ENCODE measurements at regions not wholly inside any gene's neighbourhood (a gene's known extent, or its start where the extent isn't known, plus 50 kb on each side); places are given as distances from the start of the nearest gene placed in this dataset.

DNA sequence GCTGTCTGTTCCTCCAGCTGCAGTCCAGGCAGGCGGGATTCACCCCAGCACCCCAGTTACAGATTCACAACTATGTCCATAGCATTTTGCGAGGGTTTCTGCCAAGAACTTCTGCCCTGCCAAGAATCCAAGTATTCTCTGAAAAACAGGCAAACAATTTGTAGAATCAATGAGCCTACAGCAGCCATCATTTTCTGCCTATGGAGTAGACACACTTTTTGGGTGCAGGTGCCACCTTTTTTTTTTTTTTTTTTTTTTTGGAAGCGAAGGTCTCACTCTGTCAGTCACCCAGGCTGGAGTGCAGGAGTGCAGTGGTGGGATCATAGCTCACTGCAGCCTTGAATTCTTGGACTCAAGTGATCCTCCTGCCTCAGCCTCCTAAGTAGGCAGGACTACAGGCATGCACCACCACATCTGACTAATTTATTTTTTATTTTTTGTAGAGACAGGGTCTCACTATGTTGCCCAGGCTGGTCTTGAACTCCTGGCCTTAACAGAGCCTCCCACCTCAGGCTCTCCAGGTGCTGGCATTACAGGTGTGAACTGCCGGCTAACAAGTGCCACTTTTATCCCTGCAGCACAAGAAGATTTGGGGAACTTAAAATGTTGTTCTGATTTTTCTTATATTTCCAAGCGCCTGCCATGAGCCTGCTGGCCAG is 195.1 kb downstream of the SNX19 start:
- H3K36me3 ChIP-seq (ENCODE audit: control insufficient read depth, insufficient read depth, low read length), result no peaks in the 10 kb centered on the region
- ChIA-PET POLR2A (interaction anchor here (0.7 kb wide), 1 partner anchor 10 kb away, joined by 9 read pairs; no protein-coding TSS in a partner anchor), CTCF (no interaction called here)
- no peak overlapping the region for H3K27ac ChIP-seq (ENCODE audit: low read length)
- in situ Hi-C loops (cut with HindIII; ENCODE audit: low pct_unique_long_range_greater_than_20kb, low sequenced_read_pairs), result no loop called here
- intact Hi-C loops (cut with micrococcal nuclease; ENCODE audit: unreplicated experiment), result no loop called here
- no peaks in the 10 kb centered on the region for H3K27me3 ChIP-seq (ENCODE audit: control insufficient read depth, insufficient read depth, low read length)
- TF ChIP-seq TCF7L2 (IDR thresholded peaks at IDR 0.05; ENCODE audit: low read depth, low read length) (no peak), POLR2AphosphoS5 (IDR thresholded peaks at IDR 0.05; ENCODE audit: low read depth, low read length) (no peak), SIN3A (IDR thresholded peaks at IDR 0.05; ENCODE audit: borderline replicate concordance, insufficient read depth, low read depth, low read length) (no peak)
- TF ChIP-seq, protein P1, sequence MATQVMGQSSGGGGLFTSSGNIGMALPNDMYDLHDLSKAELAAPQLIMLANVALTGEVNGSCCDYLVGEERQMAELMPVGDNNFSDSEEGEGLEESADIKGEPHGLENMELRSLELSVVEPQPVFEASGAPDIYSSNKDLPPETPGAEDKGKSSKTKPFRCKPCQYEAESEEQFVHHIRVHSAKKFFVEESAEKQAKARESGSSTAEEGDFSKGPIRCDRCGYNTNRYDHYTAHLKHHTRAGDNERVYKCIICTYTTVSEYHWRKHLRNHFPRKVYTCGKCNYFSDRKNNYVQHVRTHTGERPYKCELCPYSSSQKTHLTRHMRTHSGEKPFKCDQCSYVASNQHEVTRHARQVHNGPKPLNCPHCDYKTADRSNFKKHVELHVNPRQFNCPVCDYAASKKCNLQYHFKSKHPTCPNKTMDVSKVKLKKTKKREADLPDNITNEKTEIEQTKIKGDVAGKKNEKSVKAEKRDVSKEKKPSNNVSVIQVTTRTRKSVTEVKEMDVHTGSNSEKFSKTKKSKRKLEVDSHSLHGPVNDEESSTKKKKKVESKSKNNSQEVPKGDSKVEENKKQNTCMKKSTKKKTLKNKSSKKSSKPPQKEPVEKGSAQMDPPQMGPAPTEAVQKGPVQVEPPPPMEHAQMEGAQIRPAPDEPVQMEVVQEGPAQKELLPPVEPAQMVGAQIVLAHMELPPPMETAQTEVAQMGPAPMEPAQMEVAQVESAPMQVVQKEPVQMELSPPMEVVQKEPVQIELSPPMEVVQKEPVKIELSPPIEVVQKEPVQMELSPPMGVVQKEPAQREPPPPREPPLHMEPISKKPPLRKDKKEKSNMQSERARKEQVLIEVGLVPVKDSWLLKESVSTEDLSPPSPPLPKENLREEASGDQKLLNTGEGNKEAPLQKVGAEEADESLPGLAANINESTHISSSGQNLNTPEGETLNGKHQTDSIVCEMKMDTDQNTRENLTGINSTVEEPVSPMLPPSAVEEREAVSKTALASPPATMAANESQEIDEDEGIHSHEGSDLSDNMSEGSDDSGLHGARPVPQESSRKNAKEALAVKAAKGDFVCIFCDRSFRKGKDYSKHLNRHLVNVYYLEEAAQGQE (IDR thresholded peaks at IDR 0.05; ENCODE audit: insufficient read depth in 1 of 2, low read depth in 2 of 2, low read length in 1 of 2), result no peak
- TF ChIP-seq, protein P2, sequence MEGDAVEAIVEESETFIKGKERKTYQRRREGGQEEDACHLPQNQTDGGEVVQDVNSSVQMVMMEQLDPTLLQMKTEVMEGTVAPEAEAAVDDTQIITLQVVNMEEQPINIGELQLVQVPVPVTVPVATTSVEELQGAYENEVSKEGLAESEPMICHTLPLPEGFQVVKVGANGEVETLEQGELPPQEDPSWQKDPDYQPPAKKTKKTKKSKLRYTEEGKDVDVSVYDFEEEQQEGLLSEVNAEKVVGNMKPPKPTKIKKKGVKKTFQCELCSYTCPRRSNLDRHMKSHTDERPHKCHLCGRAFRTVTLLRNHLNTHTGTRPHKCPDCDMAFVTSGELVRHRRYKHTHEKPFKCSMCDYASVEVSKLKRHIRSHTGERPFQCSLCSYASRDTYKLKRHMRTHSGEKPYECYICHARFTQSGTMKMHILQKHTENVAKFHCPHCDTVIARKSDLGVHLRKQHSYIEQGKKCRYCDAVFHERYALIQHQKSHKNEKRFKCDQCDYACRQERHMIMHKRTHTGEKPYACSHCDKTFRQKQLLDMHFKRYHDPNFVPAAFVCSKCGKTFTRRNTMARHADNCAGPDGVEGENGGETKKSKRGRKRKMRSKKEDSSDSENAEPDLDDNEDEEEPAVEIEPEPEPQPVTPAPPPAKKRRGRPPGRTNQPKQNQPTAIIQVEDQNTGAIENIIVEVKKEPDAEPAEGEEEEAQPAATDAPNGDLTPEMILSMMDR (IDR thresholded peaks at IDR 0.05), result no peak
- ATAC-seq (no peak), DNase-seq (ENCODE audit: low read depth, low spot score) (no peak)
- peaks cover 12% of the 10 kb centered on the region for H3K4me1 ChIP-seq (ENCODE audit: control insufficient read depth, insufficient read depth, low read length)
- BruUV-seq (replicated peaks), result no TSS peak
- no peak overlapping the region for H3K4me3 ChIP-seq (ENCODE audit: low read depth in 2 of 2, low read length in 2 of 2)
- H3K9me3 ChIP-seq (ENCODE audit: control insufficient read depth, insufficient read depth, low read depth, low read length), result no peaks in the 10 kb centered on the region

DNA sequence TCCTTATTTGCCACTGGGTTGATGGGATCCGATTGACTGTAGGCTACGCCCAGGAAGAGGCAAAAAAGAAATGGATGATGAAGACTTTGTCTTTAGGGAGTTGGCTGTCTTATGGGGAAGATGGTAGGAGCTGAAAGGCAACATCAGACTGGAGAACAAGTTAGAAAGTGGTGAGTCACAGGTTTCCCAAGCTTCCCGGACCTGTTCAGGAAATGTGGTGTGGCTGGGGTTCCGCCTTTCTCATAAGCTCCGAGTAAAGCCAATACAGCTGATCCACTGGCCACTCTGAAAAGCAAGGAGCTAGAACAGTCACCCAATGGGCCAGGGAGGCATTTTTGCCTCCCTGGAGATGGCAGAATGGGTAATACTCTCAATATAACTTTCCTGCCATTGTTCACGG is 194.5 kb downstream of the SNX19 start:
- Histone ChIP-seq H3K27ac (ENCODE audit: low read length) (no peak overlapping the region), H3K4me1 (ENCODE audit: control insufficient read depth, insufficient read depth, low read length) (peaks cover 17% of the 10 kb centered on the region), H3K4me3 (ENCODE audit: low read depth in 2 of 2, low read length in 2 of 2) (no peak overlapping the region), H3K27me3 (ENCODE audit: control insufficient read depth, insufficient read depth, low read length) (no peaks in the 10 kb centered on the region), H3K36me3 (ENCODE audit: control insufficient read depth, insufficient read depth, low read length) (no peaks in the 10 kb centered on the region), H3K9me3 (ENCODE audit: control insufficient read depth, insufficient read depth, low read depth, low read length) (no peaks in the 10 kb centered on the region)
- DNase-seq (ENCODE audit: low read depth, low spot score) (no peak), ATAC-seq (no peak)
- ChIA-PET CTCF (no interaction called here), POLR2A (interaction anchor here (0.6 to 0.7 kb wide), 2 partner anchors 10 to 12 kb away, joined by 3 to 9 read pairs; no protein-coding TSS in a partner anchor)
- in situ Hi-C loops (cut with HindIII; ENCODE audit: low pct_unique_long_range_greater_than_20kb, low sequenced_read_pairs), result no loop called here
- BruUV-seq (replicated peaks), result no TSS peak
- TF ChIP-seq TCF7L2 (IDR thresholded peaks at IDR 0.05; ENCODE audit: low read depth, low read length) (no peak), SIN3A (IDR thresholded peaks at IDR 0.05; ENCODE audit: borderline replicate concordance, insufficient read depth, low read depth, low read length) (no peak)
- TF ChIP-seq, protein P1 (IDR thresholded peaks at IDR 0.05; ENCODE audit: insufficient read depth in 1 of 2, low read depth in 2 of 2, low read length in 1 of 2), result no peak
- intact Hi-C loops (cut with micrococcal nuclease; ENCODE audit: unreplicated experiment), result no loop called here

All from Panc1 (cell line).